ENCODE measurements at regions not wholly inside any gene's neighbourhood (a gene's known extent, or its start where the extent isn't known, plus 50 kb on each side); places are given as distances from the start of the nearest gene placed in this dataset.

GRCh38 chrX:129091097-129091496 is 432.2 kb downstream of the SMARCA1 start:
- TF ChIP-seq CTCF (IDR thresholded peaks at IDR 0.05; ENCODE audit: insufficient read depth, low read length, poor library complexity, severe bottlenecking) (no peak), EZH2phosphoT487 (conservative IDR thresholded peaks at IDR 0.05; ENCODE audit: low read length) (no peak)

Data from SU-DHL-6 (cell line).